ENCODE measurements at regions not wholly inside any gene's neighbourhood (a gene's known extent, or its start where the extent isn't known, plus 50 kb on each side); places are given as distances from the start of the nearest gene placed in this dataset.

DNA sequence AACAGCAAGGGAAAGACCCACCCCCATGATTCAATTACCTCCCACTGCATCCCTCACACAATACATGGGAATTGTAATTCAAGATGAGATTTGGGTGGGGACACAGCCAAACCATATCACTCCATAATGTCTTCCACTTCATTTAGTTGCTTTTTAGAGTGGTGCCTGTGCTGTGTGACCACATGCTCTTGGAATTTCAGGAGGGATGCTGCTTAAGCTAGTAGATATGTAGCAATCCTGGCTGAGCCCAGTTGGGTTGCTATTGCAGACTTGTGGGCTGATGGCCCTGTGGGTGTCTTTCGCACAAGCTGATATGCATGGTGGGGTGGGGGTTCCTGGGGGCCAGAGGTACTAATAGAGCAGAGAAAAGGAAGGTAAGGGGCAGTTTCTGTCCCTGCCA lies 160.4 kb upstream of the SYT6 start:
- H3F3A ChIP-seq (ENCODE audit: insufficient read depth, low read depth): no peaks in the 10 kb centered on the region
- no peaks in the 10 kb centered on the region for H3K27me3 ChIP-seq (ENCODE audit: insufficient read depth, low read depth)
- intact Hi-C loops (cut with micrococcal nuclease; ENCODE audit: unreplicated experiment): no loop called here
- H3K4me1 ChIP-seq (replicated peaks; ENCODE audit: insufficient read depth): no peaks in the 10 kb centered on the region
- H2AFZ ChIP-seq: no peak overlapping the region
- no peak overlapping the region for H3K4me2 ChIP-seq
- no peak overlapping the region for H3K4me3 ChIP-seq
- no peaks in the 10 kb centered on the region for H3K9me3 ChIP-seq (ENCODE audit: insufficient read depth, low read depth)
- no peak for TF ChIP-seq EZH2 (IDR thresholded peaks at IDR 0.05; ENCODE audit: low read depth)
- TF ChIP-seq, protein P1, sequence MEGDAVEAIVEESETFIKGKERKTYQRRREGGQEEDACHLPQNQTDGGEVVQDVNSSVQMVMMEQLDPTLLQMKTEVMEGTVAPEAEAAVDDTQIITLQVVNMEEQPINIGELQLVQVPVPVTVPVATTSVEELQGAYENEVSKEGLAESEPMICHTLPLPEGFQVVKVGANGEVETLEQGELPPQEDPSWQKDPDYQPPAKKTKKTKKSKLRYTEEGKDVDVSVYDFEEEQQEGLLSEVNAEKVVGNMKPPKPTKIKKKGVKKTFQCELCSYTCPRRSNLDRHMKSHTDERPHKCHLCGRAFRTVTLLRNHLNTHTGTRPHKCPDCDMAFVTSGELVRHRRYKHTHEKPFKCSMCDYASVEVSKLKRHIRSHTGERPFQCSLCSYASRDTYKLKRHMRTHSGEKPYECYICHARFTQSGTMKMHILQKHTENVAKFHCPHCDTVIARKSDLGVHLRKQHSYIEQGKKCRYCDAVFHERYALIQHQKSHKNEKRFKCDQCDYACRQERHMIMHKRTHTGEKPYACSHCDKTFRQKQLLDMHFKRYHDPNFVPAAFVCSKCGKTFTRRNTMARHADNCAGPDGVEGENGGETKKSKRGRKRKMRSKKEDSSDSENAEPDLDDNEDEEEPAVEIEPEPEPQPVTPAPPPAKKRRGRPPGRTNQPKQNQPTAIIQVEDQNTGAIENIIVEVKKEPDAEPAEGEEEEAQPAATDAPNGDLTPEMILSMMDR (conservative IDR thresholded peaks at IDR 0.05): no peak
- no peak for DNase-seq
- CTCF ChIA-PET: no interaction called here
- H4K20me1 ChIP-seq (ENCODE audit: insufficient read depth): no peaks in the 10 kb centered on the region
- no peak overlapping the region for H3K27ac ChIP-seq
- no TSS peak for BruUV-seq (replicated peaks)
- POLR2A ChIA-PET (ENCODE audit: unreplicated experiment): no interaction called here
- H3K9me2 ChIP-seq (ENCODE audit: insufficient read depth): no peaks in the 10 kb centered on the region
- H3K79me2 ChIP-seq (ENCODE audit: low read depth): no peaks in the 10 kb centered on the region
- no peaks in the 10 kb centered on the region for H3K36me3 ChIP-seq (ENCODE audit: low read depth)

DNA sequence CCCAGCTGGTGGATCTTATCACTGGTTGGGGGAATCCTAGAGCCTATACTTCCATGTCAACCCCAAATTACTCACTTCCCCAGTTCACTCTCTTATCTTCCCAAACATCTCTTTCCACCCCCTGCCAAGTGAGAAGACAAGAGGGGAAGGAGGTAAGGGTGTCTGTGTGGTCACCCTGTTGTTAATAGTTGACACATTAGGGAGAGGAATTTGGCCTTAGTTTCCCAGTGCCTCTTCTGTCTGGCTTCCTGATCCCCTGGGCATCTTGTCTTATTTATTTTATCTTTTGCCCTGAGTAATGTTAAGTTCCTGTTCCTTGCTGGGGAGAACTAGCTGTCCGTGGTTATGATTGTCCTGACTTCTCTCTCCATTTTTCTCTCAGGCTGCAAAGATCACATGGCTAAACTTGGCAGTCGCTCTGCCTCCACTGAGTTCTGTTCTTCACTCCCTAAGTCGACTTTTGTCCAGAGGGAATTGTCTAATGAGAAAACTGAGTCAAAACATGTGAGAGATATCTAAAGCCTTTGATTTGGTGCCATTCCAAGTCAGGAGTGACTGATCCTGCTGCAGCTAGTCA lies 157.1 kb upstream of the SYT6 start:
- H2AFZ ChIP-seq: peak overlapping the region; percentile 12; the same call in 1 of the 2 replicates

DNA sequence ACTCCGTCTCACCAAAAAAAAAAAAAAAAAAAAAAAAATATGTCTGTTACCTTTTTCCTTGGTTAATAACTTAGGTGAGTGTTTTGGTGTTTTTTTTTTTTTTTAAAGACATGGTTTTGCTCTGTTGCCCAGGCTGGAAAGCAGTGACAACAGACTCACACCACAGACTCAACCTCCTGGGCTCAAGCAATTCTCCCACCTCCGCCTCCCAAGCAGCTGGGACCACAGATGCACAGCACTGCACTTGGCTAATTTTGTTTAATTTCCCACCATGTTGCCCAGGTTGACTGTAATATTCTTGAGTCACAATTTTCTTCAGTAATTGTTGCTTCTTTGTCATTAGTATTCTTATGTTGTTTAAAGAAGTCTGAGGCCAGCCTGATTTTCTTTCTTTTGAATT lies 149.2 kb upstream of the SYT6 start:
- DNase-seq: no peak
- 0 out of 2 replicates have a peak, but pooled peaks cover 15% of the 10 kb centered on the region for H3K27me3 ChIP-seq (ENCODE audit: insufficient read depth, low read depth)
- no peaks in the 10 kb centered on the region for H3F3A ChIP-seq (ENCODE audit: insufficient read depth, low read depth)
- no peak overlapping the region for H3K4me2 ChIP-seq
- H3K36me3 ChIP-seq (ENCODE audit: low read depth): no peaks in the 10 kb centered on the region
- no TSS peak for BruUV-seq (replicated peaks)
- peaks cover 13% of the 10 kb centered on the region; the same call in 1 of the 2 replicates for H3K9me3 ChIP-seq (ENCODE audit: insufficient read depth, low read depth)
- H3K9me2 ChIP-seq (ENCODE audit: insufficient read depth): no peaks in the 10 kb centered on the region
- ChIA-PET CTCF (no interaction called here), POLR2A (ENCODE audit: unreplicated experiment) (no interaction called here)
- intact Hi-C loops (cut with micrococcal nuclease; ENCODE audit: unreplicated experiment): no loop called here
- no peak overlapping the region for H3K4me3 ChIP-seq
- no peaks in the 10 kb centered on the region for H3K4me1 ChIP-seq (replicated peaks; ENCODE audit: insufficient read depth)
- no peaks in the 10 kb centered on the region for H4K20me1 ChIP-seq (ENCODE audit: insufficient read depth)
- TF ChIP-seq, protein P1 (conservative IDR thresholded peaks at IDR 0.05): no peak
- no peak for TF ChIP-seq EZH2 (IDR thresholded peaks at IDR 0.05; ENCODE audit: low read depth)
- no peak overlapping the region for H3K27ac ChIP-seq
- no peak overlapping the region for H2AFZ ChIP-seq
- no peaks in the 10 kb centered on the region for H3K79me2 ChIP-seq (ENCODE audit: low read depth)

More for the DNA sequence above, 157.1 kb upstream of the SYT6 start:
- Histone ChIP-seq H3K9me2 (ENCODE audit: insufficient read depth) (no peaks in the 10 kb centered on the region), H3K27me3 (ENCODE audit: insufficient read depth, low read depth) (peaks cover 5% of the 10 kb centered on the region; the same call in 1 of the 2 replicates), H3K4me1 (replicated peaks; ENCODE audit: insufficient read depth) (no peaks in the 10 kb centered on the region), H3F3A (ENCODE audit: insufficient read depth, low read depth) (no peaks in the 10 kb centered on the region), H4K20me1 (ENCODE audit: insufficient read depth) (no peaks in the 10 kb centered on the region), H3K4me2 (no peak overlapping the region), H3K36me3 (ENCODE audit: low read depth) (no peaks in the 10 kb centered on the region), H3K9me3 (ENCODE audit: insufficient read depth, low read depth) (no peaks in the 10 kb centered on the region; the same call in 1 of the 2 replicates), H3K79me2 (ENCODE audit: low read depth) (no peaks in the 10 kb centered on the region), H3K4me3 (no peak overlapping the region), H3K27ac (no peak overlapping the region)
- no peak for TF ChIP-seq EZH2 (IDR thresholded peaks at IDR 0.05; ENCODE audit: low read depth)
- TF ChIP-seq, protein P1 (conservative IDR thresholded peaks at IDR 0.05): no peak
- CTCF ChIA-PET: no interaction called here
- no TSS peak for BruUV-seq (replicated peaks)
- POLR2A ChIA-PET (ENCODE audit: unreplicated experiment): no interaction called here
- no peak for DNase-seq
- intact Hi-C loops (cut with micrococcal nuclease; ENCODE audit: unreplicated experiment): no loop called here

All from PC-9 (cell line).